ENCODE measurements at regions not wholly inside any gene's neighbourhood (a gene's known extent, or its start where the extent isn't known, plus 50 kb on each side); places are given as distances from the start of the nearest gene placed in this dataset.
A peak's percentile ranks its signal among the peaks of the same experiment; 100 is the strongest.
"Not testable (repeated sequence)": the region's sequence is repeated elsewhere in the genome, so short reads cannot be mapped to it uniquely, and the experiment has no call there.

DNA sequence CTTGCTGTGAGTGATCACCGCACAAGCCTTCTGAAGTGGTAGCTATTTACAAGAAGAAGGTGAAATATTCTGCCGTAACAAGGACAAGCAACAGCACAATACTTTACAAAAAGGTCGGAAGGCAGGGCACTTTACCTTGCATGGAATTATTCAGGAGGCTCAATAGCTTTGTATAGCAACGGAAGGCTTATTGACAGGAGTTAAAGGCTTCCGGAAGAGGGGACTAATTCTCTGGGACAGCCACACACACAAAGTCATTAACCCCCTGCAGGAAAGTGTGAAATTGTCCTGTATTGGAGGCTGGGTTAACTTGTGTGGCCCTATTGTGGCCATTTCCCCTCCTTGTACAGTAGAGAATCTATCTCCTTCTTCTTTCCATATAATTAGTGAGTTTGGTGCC, 199.3 kb upstream of the SEMA6A start:
- Mint-ChIP-seq H3K27me3 (no peaks in the 10 kb centered on the region), H3K36me3 (no peaks in the 10 kb centered on the region), H3K4me3 (no peak overlapping the region), H3K27ac (no peak overlapping the region), H3K4me1 (ENCODE audit: low read depth in 2 of 2) (no peaks in the 10 kb centered on the region), H3K9me3 (peaks cover 9% of the 10 kb centered on the region)
- ATAC-seq (no peak), DNase-seq (ENCODE audit: low spot score) (no peak)

DNA sequence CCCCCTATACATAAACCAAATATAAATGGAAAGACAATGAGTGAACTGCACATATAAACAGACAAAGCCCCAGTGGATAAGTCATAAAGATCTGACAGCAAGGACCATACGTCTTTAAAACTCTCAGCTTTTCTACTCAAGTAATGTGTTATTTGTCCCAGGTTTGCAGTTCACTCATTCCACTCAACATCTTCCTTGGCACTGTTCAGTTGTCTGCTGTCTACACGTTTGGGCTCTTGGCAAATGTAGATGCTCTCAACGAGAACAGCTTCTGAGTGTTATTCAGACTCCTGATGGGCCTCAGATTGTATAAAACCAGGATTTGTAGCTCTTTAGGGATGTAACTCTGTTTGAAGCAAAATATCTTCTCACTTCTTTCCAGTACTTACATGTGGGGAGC, 198.2 kb upstream of the SEMA6A start:
- Mint-ChIP-seq H3K27me3 (no peaks in the 10 kb centered on the region), H3K36me3 (no peaks in the 10 kb centered on the region), H3K4me3 (no peak overlapping the region), H3K4me1 (ENCODE audit: low read depth in 2 of 2) (no peaks in the 10 kb centered on the region), H3K27ac (no peak overlapping the region), H3K9me3 (peaks cover 9% of the 10 kb centered on the region)
- ATAC-seq (no peak), DNase-seq (ENCODE audit: low spot score) (no peak)

DNA sequence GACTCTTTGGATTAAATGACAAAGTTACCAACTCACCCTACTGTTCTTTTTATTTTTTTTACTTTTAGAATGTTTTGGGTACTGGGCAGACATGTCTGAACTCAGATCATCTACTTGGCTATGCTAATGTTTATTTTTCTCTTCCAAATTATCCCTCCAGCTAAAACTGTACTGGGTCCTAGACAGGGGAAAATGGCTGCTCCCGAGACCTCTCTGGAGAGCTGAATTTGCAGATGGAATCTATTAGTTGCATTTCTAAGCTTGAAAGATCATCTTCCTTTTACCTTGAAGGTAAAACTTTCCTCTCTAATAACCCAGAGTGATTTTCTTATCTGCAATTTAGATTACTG, 197.5 kb upstream of the SEMA6A start:
- DNase-seq (ENCODE audit: low spot score) = no peak
- no peak overlapping the region for H3K27ac Mint-ChIP-seq
- H3K36me3 Mint-ChIP-seq = no peaks in the 10 kb centered on the region
- no peak overlapping the region for H3K4me3 Mint-ChIP-seq
- H3K4me1 Mint-ChIP-seq (ENCODE audit: low read depth in 2 of 2) = no peaks in the 10 kb centered on the region
- ATAC-seq = no peak
- peaks cover 9% of the 10 kb centered on the region for H3K9me3 Mint-ChIP-seq
- H3K27me3 Mint-ChIP-seq = no peaks in the 10 kb centered on the region

DNA sequence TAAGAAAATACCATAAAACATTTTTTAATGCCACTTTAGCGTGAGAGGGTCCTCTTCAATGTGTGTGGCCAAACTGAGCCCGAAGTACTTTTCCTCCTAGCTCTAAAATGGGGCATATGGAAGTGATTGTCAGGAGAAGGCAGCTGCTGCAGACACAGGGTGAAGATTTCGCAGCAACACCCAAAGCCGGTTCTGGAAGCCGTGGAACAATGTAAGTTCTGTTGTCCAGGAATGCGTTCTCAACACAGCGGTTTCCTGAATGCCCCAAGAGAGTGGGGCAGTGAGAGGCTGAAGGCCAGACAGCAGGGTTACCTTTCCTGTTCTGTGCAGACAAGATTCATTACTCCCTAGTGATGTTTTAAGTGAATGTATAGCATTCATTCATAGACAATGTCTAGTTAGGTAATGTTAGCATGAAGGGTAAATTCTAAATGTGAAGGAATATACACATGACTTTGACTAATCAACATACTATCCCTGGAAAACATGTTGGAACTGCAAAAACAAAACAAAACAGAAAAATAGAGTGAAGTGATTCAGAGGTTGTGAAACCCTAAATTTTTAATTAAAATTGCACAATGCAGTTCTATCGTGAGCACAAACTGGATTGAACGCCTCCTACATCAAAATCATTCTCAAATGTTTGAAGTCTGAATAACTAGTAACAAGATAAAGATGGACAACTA, 197.0 kb upstream of the SEMA6A start:
- no peak overlapping the region for H3K27ac Mint-ChIP-seq
- H3K4me1 Mint-ChIP-seq (ENCODE audit: low read depth in 2 of 2) = no peaks in the 10 kb centered on the region
- H3K27me3 Mint-ChIP-seq = no peaks in the 10 kb centered on the region
- peaks cover 4% of the 10 kb centered on the region for H3K9me3 Mint-ChIP-seq
- DNase-seq (ENCODE audit: low spot score) (no peak), ATAC-seq (no peak)
- no peaks in the 10 kb centered on the region for H3K36me3 Mint-ChIP-seq
- H3K4me3 Mint-ChIP-seq = no peak overlapping the region

DNA sequence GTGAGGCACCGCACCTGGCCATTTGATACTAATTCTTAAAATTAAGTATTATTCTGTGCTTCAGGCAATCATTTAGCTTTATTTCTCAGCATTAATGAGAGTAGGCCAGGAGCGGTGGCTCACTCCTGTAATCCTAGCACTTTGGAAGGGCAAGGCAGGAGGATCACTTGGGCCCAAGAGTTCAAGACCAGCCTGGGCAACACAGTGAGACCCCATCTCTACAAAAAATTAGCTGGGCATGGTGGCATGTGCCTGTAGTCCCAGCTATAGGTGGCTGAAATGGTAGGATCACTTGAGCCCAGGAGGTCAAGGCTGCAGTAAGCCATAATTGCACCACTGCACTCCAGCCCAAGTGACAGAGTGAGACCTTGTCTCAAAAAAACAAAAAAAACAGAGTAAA, 195.3 kb upstream of the SEMA6A start:
- ATAC-seq; H3K36me3 Mint-ChIP-seq; DNase-seq (ENCODE audit: low spot score); H3K9me3 Mint-ChIP-seq; H3K27me3 Mint-ChIP-seq; H3K27ac Mint-ChIP-seq; H3K4me3 Mint-ChIP-seq; H3K4me1 Mint-ChIP-seq (ENCODE audit: low read depth in 2 of 2): not testable (repeated sequence)

DNA sequence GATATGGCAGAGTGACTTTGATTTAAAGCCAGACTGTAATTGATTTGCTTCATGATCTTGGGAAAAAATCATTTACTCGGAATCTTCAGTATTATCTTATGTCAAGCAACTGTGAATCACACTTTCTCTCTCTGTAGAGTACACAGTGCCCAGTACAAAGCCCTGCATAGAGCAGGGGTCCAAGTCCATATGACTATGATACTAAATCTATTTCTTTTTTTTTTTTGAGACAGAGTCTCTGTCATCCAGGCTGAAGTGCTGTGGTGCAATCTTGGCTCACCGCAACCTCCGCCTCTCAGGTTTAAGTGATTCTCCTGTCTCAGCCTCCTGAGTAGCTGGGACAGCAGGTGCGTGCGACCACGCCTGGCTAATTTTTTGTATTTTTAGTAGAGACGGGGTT, 194.8 kb upstream of the SEMA6A start:
- Mint-ChIP-seq H3K4me1 (ENCODE audit: low read depth in 2 of 2) (no peaks in the 10 kb centered on the region), H3K27ac (no peak overlapping the region), H3K9me3 (no peaks in the 10 kb centered on the region), H3K27me3 (no peaks in the 10 kb centered on the region), H3K4me3 (no peak overlapping the region), H3K36me3 (no peaks in the 10 kb centered on the region)
- no peak for DNase-seq (ENCODE audit: low spot score)
- ATAC-seq = no peak

DNA sequence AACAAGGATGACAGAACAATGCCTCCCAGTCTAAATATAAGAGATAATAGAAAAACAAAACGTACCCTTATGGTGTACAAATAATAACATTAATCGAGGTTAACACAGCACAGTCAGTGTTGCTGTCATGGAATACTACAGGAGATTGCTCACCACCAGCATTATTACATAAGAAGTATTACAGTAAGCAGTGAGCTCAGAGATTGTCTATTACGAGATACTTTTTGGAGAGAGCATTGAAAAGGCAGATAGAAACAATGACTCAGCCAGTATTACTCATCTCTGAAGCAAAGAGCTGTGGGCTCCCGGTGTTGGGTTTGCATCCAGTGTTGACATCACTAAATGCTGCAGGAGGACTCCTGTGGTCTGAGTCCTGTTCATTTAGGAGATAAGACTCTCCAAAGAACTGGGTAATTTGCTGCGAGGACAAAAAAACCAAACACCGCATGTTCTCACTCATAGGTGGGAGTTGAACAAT, 191.9 kb upstream of the SEMA6A start:
- DNase-seq (ENCODE audit: low spot score) (no peak), ATAC-seq (peak in 1 of 2 donors; percentile 58)
- no peaks in the 10 kb centered on the region for H3K27me3 Mint-ChIP-seq
- H3K9me3 Mint-ChIP-seq = no peaks in the 10 kb centered on the region
- H3K4me1 Mint-ChIP-seq (ENCODE audit: low read depth in 2 of 2) = no peaks in the 10 kb centered on the region
- H3K27ac Mint-ChIP-seq = no peak overlapping the region
- no peak overlapping the region for H3K4me3 Mint-ChIP-seq
- no peaks in the 10 kb centered on the region for H3K36me3 Mint-ChIP-seq

DNA sequence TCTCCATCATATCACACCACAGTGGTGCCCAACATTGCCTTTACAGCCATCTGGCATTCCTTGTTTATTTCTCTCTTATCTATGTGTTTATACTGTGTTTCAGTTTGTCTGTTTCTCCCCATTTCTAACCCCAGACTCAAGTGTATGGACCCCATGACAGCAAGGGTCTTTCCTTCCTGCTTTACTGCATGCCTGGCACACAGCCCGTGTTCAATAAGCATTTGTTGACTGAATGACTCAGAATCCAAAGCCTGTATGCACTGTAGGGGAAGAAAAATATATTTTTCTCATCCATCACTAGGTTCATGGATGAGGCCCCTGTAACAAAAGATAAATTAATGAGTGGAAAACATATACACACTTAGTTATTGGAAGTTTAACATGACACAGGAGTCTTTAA, 190.8 kb upstream of the SEMA6A start:
- no peak for DNase-seq (ENCODE audit: low spot score)
- Mint-ChIP-seq H3K27me3 (no peaks in the 10 kb centered on the region), H3K9me3 (no peaks in the 10 kb centered on the region), H3K36me3 (no peaks in the 10 kb centered on the region), H3K4me3 (no peak overlapping the region), H3K4me1 (ENCODE audit: low read depth in 2 of 2) (no peaks in the 10 kb centered on the region), H3K27ac (no peak overlapping the region)
- no peak for ATAC-seq

DNA sequence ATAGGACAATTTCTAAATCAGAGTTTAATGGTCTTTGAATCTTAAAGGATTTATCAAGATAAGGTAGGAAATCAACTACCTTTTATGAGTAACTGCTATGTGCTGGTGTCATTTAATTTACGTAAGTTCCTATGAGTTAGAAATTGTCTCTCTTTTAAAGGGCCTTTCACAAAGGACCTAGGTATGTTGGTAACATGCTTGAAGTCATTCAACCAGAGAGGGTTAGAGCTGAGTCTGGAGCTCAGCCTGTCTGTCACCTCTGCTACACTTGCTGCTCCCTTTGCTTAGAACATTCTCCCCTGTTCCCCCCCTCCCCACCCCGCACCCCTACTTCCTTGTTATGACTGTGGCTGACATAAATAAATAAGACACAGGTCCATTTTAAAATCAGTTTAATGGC, 190.3 kb upstream of the SEMA6A start:
- DNase-seq (ENCODE audit: low spot score) (no peak), ATAC-seq (no peak)
- H3K4me3 Mint-ChIP-seq = no peak overlapping the region
- no peak overlapping the region for H3K27ac Mint-ChIP-seq
- no peaks in the 10 kb centered on the region for H3K36me3 Mint-ChIP-seq
- H3K4me1 Mint-ChIP-seq (ENCODE audit: low read depth in 2 of 2) = no peaks in the 10 kb centered on the region
- H3K27me3 Mint-ChIP-seq = no peaks in the 10 kb centered on the region
- H3K9me3 Mint-ChIP-seq = no peaks in the 10 kb centered on the region

DNA sequence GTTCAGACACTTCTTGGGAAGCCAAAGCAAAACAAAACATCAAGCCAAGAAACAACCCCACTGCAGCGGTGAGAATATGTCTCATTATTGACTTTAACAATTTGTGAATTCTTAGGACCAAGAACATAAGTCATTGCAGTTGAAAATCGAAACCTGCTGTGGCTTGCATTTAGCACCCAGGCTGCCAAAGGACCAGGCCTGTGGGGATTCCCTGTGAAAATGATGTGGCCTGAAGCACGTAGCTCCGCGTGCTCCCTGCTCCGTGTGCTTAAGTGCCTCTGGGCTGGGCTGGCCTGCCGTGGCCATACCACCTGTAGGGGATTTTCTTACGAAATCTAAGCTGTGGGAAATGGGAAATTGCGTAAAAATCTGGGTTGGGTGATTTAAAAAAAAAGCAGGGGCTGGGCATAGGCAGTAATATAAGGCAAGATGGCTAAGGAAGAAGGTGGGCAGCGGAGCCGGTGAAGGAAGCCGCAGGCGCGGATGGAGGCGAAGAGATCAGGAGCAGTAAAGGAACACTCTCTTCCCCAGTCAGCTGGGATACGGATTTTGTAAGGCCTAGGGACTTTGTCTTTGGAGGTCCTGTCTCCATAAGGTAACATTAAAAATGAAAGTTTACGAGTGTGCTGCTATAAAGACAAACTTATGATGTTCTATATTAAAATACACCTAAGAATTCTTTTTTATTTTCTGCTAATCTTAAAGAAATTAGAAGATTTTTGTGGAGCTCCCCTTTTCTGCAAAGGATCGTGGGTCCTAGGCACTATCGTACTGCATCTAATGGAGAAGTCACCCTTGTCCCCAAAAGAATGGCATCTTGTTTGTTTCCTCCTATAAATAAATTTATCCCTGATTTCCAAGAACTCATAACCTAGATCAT, 189.6 kb upstream of the SEMA6A start:
- H3K4me3 Mint-ChIP-seq = no peak overlapping the region
- no peak overlapping the region for H3K27ac Mint-ChIP-seq
- H3K9me3 Mint-ChIP-seq = no peaks in the 10 kb centered on the region
- ATAC-seq (no peak), DNase-seq (ENCODE audit: low spot score) (no peak)
- no peaks in the 10 kb centered on the region for H3K36me3 Mint-ChIP-seq
- no peaks in the 10 kb centered on the region for H3K27me3 Mint-ChIP-seq
- H3K4me1 Mint-ChIP-seq (ENCODE audit: low read depth in 2 of 2) = no peaks in the 10 kb centered on the region

DNA sequence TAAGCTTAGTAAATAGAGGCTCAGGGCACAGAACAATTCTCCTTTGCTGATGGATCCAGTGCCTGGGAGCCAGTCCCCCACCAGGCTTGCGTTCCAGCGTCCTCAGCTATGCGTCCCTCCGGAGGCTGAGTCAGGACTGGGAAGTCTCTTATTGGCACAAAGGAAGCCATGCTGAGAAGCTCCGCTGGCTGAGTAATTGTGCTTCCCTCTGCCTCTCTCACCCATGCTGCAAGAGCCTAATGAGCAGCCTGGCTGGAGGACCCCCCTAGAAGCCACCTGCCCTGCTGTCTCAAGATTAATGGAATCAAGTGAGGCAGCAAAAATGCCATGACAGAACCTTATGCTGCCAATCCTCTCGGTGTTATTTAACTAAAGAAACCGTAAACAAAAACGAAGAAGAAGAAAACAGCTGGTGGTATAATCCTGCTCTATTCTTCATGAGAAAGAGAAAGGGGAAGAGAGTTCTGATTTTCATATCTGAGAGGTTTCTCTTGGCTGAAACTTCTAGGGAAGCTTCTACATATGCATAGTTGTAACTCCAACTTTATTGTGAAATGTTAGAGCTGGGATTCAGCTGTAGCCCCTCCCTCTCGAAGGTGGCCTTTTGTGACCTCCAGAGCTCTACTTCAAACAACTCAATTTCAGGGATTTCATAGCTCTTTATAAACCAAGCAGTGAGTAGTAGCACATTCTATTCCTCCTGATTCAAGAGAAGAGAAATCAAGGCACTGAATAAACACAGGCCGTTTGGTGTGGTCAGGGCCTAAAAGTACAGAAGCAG, 185.4 kb upstream of the SEMA6A start:
- DNase-seq (ENCODE audit: low spot score) (no peak), ATAC-seq (no peak)
- Mint-ChIP-seq H3K4me1 (ENCODE audit: low read depth in 2 of 2) (no peaks in the 10 kb centered on the region), H3K27me3 (no peaks in the 10 kb centered on the region), H3K27ac (no peak overlapping the region), H3K9me3 (no peaks in the 10 kb centered on the region), H3K36me3 (no peaks in the 10 kb centered on the region), H3K4me3 (no peak overlapping the region)

DNA sequence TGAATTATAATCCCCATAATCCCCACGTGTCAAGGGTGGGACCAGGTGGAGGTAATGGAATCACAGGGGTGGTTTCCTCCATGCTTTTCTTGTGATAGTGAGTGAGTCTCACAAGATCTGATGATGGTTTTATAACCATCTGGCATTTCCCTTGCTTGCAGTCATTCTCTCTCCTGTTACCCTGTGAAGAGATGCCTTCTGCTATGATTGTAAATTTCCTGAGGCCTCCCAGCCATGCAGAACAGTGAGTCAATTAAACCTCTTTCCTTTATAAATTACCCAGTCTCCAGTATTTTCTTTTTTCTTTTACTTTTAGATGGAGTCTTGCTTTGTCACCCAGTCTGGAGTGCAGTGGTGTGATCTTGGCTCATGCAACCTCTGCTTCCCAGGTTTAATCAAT, 182.7 kb upstream of the SEMA6A start:
- H3K4me3 Mint-ChIP-seq = no peak overlapping the region
- H3K36me3 Mint-ChIP-seq = no peaks in the 10 kb centered on the region
- H3K27me3 Mint-ChIP-seq = no peaks in the 10 kb centered on the region
- no peaks in the 10 kb centered on the region for H3K9me3 Mint-ChIP-seq
- H3K27ac Mint-ChIP-seq = no peak overlapping the region
- DNase-seq (ENCODE audit: low spot score) (no peak), ATAC-seq (no peak)
- no peaks in the 10 kb centered on the region for H3K4me1 Mint-ChIP-seq (ENCODE audit: low read depth in 2 of 2)

DNA sequence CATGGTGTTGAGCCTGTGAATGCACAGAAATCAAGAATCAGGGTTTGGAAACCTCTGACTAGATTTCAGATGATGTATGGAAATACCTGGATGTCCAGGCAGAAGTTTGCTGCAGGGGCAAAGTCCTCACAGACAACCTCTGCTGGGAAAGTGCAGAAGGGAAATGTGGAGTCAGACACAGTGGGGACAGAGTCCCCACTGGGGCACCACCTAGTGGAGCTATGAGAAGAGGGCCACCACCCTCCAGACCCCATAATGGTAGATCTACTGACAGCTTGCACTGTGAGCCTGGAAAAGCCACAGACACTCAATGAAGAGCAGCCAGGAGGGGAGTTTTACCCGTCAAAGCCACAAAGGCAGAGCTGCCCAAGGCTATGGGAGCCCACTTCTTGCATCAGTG, 181.9 kb upstream of the SEMA6A start:
- no peak for DNase-seq (ENCODE audit: low spot score)
- no peaks in the 10 kb centered on the region for H3K27me3 Mint-ChIP-seq
- H3K27ac Mint-ChIP-seq = no peak overlapping the region
- no peaks in the 10 kb centered on the region for H3K36me3 Mint-ChIP-seq
- no peak for ATAC-seq
- H3K4me3 Mint-ChIP-seq = no peak overlapping the region
- H3K9me3 Mint-ChIP-seq = no peaks in the 10 kb centered on the region
- H3K4me1 Mint-ChIP-seq (ENCODE audit: low read depth in 2 of 2) = no peaks in the 10 kb centered on the region

DNA sequence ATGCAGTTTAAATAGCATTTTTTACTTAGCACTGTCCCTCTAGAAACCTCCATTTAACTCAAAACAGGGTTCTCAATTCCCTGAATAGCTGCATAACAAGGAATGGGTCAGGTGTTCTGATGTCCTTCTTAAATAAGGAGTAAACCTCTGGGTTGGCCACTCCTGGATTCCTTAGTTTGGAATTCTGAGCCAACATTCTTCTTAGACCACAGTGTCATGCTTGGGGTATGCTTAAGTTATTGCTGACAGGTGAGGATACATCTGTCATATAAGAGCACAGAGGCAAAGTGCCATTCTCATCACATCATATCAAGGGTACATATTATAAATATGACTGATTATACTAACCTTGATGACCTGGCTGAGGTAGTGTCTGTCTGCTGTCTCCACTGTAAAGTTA, 179.9 kb upstream of the SEMA6A start:
- H3K4me1 Mint-ChIP-seq (ENCODE audit: low read depth in 2 of 2) = no peaks in the 10 kb centered on the region
- no peaks in the 10 kb centered on the region for H3K9me3 Mint-ChIP-seq
- no peak for DNase-seq (ENCODE audit: low spot score)
- H3K36me3 Mint-ChIP-seq = no peaks in the 10 kb centered on the region
- H3K4me3 Mint-ChIP-seq = no peak overlapping the region
- no peaks in the 10 kb centered on the region for H3K27me3 Mint-ChIP-seq
- ATAC-seq = no peak
- no peak overlapping the region for H3K27ac Mint-ChIP-seq
